ENCODE measurements at regions not wholly inside any gene's neighbourhood (a gene's known extent, or its start where the extent isn't known, plus 50 kb on each side); places are given as distances from the start of the nearest gene placed in this dataset.

- H3K9me3 ChIP-seq (replicated peaks in 1 of 3): no peaks in the 10 kb centered on the region
- no peak overlapping the region for H3K27ac ChIP-seq
- intact Hi-C loops (cut with DNase I): no loop called here
- no peaks in the 10 kb centered on the region for H3K36me3 ChIP-seq (replicated peaks in 1 of 2)
- no peaks in the 10 kb centered on the region for H3K4me1 ChIP-seq (replicated peaks in 1 of 2)
- 70 to 84% (median 82%) methylated on average over 7 of the region's 7 CpGs for WGBS, 4 donors
- no peaks in the 10 kb centered on the region for H3K27me3 ChIP-seq
- H3K4me3 ChIP-seq: no peak overlapping the region
- TF ChIP-seq, protein P1, sequence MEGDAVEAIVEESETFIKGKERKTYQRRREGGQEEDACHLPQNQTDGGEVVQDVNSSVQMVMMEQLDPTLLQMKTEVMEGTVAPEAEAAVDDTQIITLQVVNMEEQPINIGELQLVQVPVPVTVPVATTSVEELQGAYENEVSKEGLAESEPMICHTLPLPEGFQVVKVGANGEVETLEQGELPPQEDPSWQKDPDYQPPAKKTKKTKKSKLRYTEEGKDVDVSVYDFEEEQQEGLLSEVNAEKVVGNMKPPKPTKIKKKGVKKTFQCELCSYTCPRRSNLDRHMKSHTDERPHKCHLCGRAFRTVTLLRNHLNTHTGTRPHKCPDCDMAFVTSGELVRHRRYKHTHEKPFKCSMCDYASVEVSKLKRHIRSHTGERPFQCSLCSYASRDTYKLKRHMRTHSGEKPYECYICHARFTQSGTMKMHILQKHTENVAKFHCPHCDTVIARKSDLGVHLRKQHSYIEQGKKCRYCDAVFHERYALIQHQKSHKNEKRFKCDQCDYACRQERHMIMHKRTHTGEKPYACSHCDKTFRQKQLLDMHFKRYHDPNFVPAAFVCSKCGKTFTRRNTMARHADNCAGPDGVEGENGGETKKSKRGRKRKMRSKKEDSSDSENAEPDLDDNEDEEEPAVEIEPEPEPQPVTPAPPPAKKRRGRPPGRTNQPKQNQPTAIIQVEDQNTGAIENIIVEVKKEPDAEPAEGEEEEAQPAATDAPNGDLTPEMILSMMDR (IDR thresholded peaks at IDR 0.05): no peak
- no peak for TF ChIP-seq POLR2A (IDR thresholded peaks at IDR 0.05)
- no peak for DNase-seq
Measured at GRCh38 chr4:17206829-17207801, 304.8 kb downstream of the QDPR start.

DNA sequence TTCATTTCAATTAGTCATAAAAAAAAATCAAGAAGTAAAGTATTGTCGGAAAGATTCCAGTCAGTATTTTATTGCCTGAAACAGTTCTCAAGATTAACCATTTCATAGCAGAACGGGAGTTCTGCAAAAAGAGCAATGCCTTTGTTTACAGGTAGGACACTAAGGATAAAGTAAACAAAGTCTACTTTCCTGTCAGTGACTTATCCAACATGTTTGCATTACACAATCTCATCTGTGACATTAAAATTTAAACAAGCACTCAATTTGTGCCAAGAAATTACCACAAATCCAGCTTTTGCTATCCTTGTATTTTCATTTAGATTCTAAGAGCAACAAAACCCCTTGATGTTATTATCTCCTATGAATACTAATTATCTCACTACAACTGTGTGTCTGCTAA, 306.5 kb upstream of the LDB2 start:
- Histone ChIP-seq H3K27ac (no peak overlapping the region), H3K4me1 (replicated peaks in 1 of 2) (no peaks in the 10 kb centered on the region), H3K27me3 (no peaks in the 10 kb centered on the region), H3K4me3 (no peak overlapping the region), H3K36me3 (replicated peaks in 1 of 2) (no peaks in the 10 kb centered on the region), H3K9me3 (replicated peaks in 1 of 3) (no peaks in the 10 kb centered on the region)
- intact Hi-C loops (cut with DNase I): no loop called here
- WGBS, 4 donors: 10 to 31% (median 28%) methylated on average over 2 of the region's 2 CpGs
- TF ChIP-seq POLR2A (IDR thresholded peaks at IDR 0.05): no peak
- TF ChIP-seq, protein P1 (IDR thresholded peaks at IDR 0.05): no peak
- no peak for DNase-seq

GRCh38 chr4:17203797-17204196, 305.4 kb upstream of the LDB2 start:
- 47 to 60% (median 57%) methylated on average over 2 of the region's 2 CpGs for WGBS, 4 donors
- Histone ChIP-seq H3K4me1 (replicated peaks in 1 of 2) (no peaks in the 10 kb centered on the region), H3K4me3 (no peak overlapping the region), H3K27ac (no peak overlapping the region), H3K36me3 (replicated peaks in 1 of 2) (no peaks in the 10 kb centered on the region), H3K9me3 (replicated peaks in 1 of 3) (no peaks in the 10 kb centered on the region), H3K27me3 (no peaks in the 10 kb centered on the region)
- intact Hi-C loops (cut with DNase I): no loop called here
- TF ChIP-seq POLR2A (IDR thresholded peaks at IDR 0.05): no peak
- TF ChIP-seq, protein P1 (IDR thresholded peaks at IDR 0.05): no peak
- DNase-seq: no peak

DNA sequence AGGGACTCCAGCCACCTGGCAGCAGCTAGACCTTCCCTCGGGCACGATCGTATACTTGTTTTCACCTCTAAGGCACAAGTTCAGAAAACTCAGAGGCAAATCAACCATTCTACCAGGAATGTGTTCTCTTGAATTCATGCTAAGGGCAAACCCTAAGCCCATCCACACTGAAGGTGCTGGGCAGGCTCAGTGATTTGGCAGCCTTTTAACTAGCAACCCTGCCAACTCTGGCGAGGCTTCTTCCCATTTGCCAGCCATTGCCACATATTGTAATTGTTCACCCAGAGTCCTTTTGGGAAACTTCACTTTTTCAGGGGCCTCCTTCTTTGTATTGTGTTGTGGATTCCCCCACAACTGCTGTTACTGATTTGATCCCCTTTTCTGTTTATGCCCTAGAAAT, 298.6 kb upstream of the LDB2 start:
- H3K27ac ChIP-seq: no peak overlapping the region
- no peaks in the 10 kb centered on the region for H3K4me1 ChIP-seq (replicated peaks in 1 of 2)
- DNase-seq: no peak
- no peaks in the 10 kb centered on the region for H3K27me3 ChIP-seq
- WGBS, 4 donors: 83 to 97% (median 95%) methylated on average over 4 of the region's 4 CpGs
- intact Hi-C loops (cut with DNase I): no loop called here
- H3K9me3 ChIP-seq (replicated peaks in 1 of 3): no peaks in the 10 kb centered on the region
- TF ChIP-seq POLR2A (IDR thresholded peaks at IDR 0.05): no peak
- TF ChIP-seq, protein P1 (IDR thresholded peaks at IDR 0.05): no peak
- no peaks in the 10 kb centered on the region for H3K36me3 ChIP-seq (replicated peaks in 1 of 2)
- no peak overlapping the region for H3K4me3 ChIP-seq
